ENCODE measurements at regions not wholly inside any gene's neighbourhood (a gene's known extent, or its start where the extent isn't known, plus 50 kb on each side); places are given as distances from the start of the nearest gene placed in this dataset.

GRCh38 chr1:38360807-38361206, 314.2 kb upstream of the POU3F1 start:
- TF ChIP-seq CTCF (IDR thresholded peaks at IDR 0.05) (no peak), POLR2A (IDR thresholded peaks at IDR 0.05) (no peak)
